ENCODE measurements at regions not wholly inside any gene's neighbourhood (a gene's known extent, or its start where the extent isn't known, plus 50 kb on each side); places are given as distances from the start of the nearest gene placed in this dataset.

DNA sequence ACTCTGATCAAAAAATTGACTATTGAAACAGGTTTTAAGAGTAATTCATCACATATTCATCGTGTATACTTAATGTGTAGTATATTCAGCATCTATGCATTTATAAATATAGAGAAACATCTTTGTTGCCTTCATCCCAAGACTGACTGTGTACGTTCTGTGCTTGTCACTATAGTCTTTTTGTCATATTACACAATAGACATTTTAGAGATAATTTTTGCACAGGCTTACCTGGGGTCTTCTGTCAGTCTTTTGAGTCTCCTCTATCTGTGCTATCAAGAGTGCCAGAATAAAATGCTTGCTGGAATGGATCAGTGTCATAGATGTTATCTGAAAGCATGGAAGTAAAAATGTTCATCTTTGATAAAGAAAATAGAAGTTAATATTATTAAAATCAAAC lies 1047.7 kb upstream of the NRXN1 start:
- TF ChIP-seq, protein P1, sequence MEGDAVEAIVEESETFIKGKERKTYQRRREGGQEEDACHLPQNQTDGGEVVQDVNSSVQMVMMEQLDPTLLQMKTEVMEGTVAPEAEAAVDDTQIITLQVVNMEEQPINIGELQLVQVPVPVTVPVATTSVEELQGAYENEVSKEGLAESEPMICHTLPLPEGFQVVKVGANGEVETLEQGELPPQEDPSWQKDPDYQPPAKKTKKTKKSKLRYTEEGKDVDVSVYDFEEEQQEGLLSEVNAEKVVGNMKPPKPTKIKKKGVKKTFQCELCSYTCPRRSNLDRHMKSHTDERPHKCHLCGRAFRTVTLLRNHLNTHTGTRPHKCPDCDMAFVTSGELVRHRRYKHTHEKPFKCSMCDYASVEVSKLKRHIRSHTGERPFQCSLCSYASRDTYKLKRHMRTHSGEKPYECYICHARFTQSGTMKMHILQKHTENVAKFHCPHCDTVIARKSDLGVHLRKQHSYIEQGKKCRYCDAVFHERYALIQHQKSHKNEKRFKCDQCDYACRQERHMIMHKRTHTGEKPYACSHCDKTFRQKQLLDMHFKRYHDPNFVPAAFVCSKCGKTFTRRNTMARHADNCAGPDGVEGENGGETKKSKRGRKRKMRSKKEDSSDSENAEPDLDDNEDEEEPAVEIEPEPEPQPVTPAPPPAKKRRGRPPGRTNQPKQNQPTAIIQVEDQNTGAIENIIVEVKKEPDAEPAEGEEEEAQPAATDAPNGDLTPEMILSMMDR (IDR thresholded peaks at IDR 0.05): no peak
- TF ChIP-seq POLR2A (IDR thresholded peaks at IDR 0.05) (no peak), POLR2AphosphoS5 (IDR thresholded peaks at IDR 0.05) (no peak), EP300 (IDR thresholded peaks at IDR 0.05; ENCODE audit: low read depth) (no peak)

All from transverse colon (tissue), 4 donors.